ENCODE measurements at regions not wholly inside any gene's neighbourhood (a gene's known extent, or its start where the extent isn't known, plus 50 kb on each side); places are given as distances from the start of the nearest gene placed in this dataset.

GRCh38 chr3:174442302-174442682, 416.8 kb upstream of the NAALADL2 start:
- ChIA-PET POLR2A (no interaction called here), CTCF (ENCODE audit: unreplicated experiment) (no interaction called here)
- peak overlapping the region; percentile 90; the same call in 1 of the 2 replicates for H2AFZ ChIP-seq (ENCODE audit: low read length)

GRCh38 chr3:174444391-174444790, 414.7 kb upstream of the NAALADL2 start:
- no peaks in the 10 kb centered on the region for H3K36me3 ChIP-seq (ENCODE audit: insufficient read depth, low read length)
- no peaks in the 10 kb centered on the region for H3K79me2 ChIP-seq (ENCODE audit: insufficient read depth, low read depth, low read length)
- no peak for TF ChIP-seq EZH2phosphoT487 (IDR thresholded peaks at IDR 0.05; ENCODE audit: borderline replicate concordance, low read depth, low read length)
- no peak for TF ChIP-seq CTCF (conservative IDR thresholded peaks at IDR 0.05; ENCODE audit: low read length)
- DNase-seq (ENCODE audit: low spot score) = no peak
- no peaks in the 10 kb centered on the region for H4K20me1 ChIP-seq (ENCODE audit: insufficient read depth, low read length)
- ChIA-PET CTCF (ENCODE audit: unreplicated experiment) (no interaction called here), POLR2A (no interaction called here)
- no peak overlapping the region for H2AFZ ChIP-seq (ENCODE audit: low read length)
- intact Hi-C loops (cut with micrococcal nuclease; ENCODE audit: unreplicated experiment) = no loop called here
- peaks cover 11% of the 10 kb centered on the region for H3K4me1 ChIP-seq (ENCODE audit: insufficient read depth, low read length, poor library complexity, severe bottlenecking)
- no peak overlapping the region for H3K4me2 ChIP-seq (ENCODE audit: low read length)
- no peak overlapping the region for H3K4me3 ChIP-seq (ENCODE audit: low read depth, low read length, poor library complexity, severe bottlenecking)
- H3K27ac ChIP-seq (ENCODE audit: low read depth, low read length, poor library complexity, severe bottlenecking) = no peak overlapping the region
- no peaks in the 10 kb centered on the region for H3K9me2 ChIP-seq (ENCODE audit: insufficient read depth, low read length)
- H3K9me3 ChIP-seq (ENCODE audit: low read length) = no peaks in the 10 kb centered on the region
- BruUV-seq (replicated peaks) = no TSS peak

More at GRCh38 chr3:174442302-174442682, 416.8 kb upstream of the NAALADL2 start:
- Histone ChIP-seq H3K27ac (ENCODE audit: low read depth, low read length, poor library complexity, severe bottlenecking) (no peak overlapping the region), H4K20me1 (ENCODE audit: insufficient read depth, low read length) (no peaks in the 10 kb centered on the region), H3K79me2 (ENCODE audit: insufficient read depth, low read depth, low read length) (no peaks in the 10 kb centered on the region), H3K9me2 (ENCODE audit: insufficient read depth, low read length) (no peaks in the 10 kb centered on the region), H3K4me3 (ENCODE audit: low read depth, low read length, poor library complexity, severe bottlenecking) (peak overlapping the region; percentile 77), H3K9me3 (ENCODE audit: low read length) (no peaks in the 10 kb centered on the region), H3K4me1 (ENCODE audit: insufficient read depth, low read length, poor library complexity, severe bottlenecking) (peaks cover 11% of the 10 kb centered on the region), H3K36me3 (ENCODE audit: insufficient read depth, low read length) (no peaks in the 10 kb centered on the region), H3K4me2 (ENCODE audit: low read length) (peak overlapping the region; percentile 82)
- no TSS peak for BruUV-seq (replicated peaks)
- intact Hi-C loops (cut with micrococcal nuclease; ENCODE audit: unreplicated experiment) = no loop called here
- no peak for DNase-seq (ENCODE audit: low spot score)
- TF ChIP-seq CTCF (conservative IDR thresholded peaks at IDR 0.05; ENCODE audit: low read length) (no peak), EZH2phosphoT487 (IDR thresholded peaks at IDR 0.05; ENCODE audit: borderline replicate concordance, low read depth, low read length) (no peak)

- BruUV-seq (replicated peaks) = no TSS peak
- H3K4me3 ChIP-seq (ENCODE audit: low read depth, low read length, poor library complexity, severe bottlenecking) = no peak overlapping the region
- H3K79me2 ChIP-seq (ENCODE audit: insufficient read depth, low read depth, low read length) = no peaks in the 10 kb centered on the region
- H3K36me3 ChIP-seq (ENCODE audit: insufficient read depth, low read length) = no peaks in the 10 kb centered on the region
- H4K20me1 ChIP-seq (ENCODE audit: insufficient read depth, low read length) = no peaks in the 10 kb centered on the region
- no peaks in the 10 kb centered on the region for H3K9me3 ChIP-seq (ENCODE audit: low read length)
- ChIA-PET CTCF (ENCODE audit: unreplicated experiment) (no interaction called here), POLR2A (interaction anchor here (0.7 kb wide), 1 partner anchor 1734 kb away, joined by 4 read pairs; no protein-coding TSS in a partner anchor)
- H3K9me2 ChIP-seq (ENCODE audit: insufficient read depth, low read length) = no peaks in the 10 kb centered on the region
- H3K4me1 ChIP-seq (ENCODE audit: insufficient read depth, low read length, poor library complexity, severe bottlenecking) = no peaks in the 10 kb centered on the region
- H3K4me2 ChIP-seq (ENCODE audit: low read length) = no peak overlapping the region
- intact Hi-C loops (cut with micrococcal nuclease; ENCODE audit: unreplicated experiment) = no loop called here
- DNase-seq (ENCODE audit: low spot score) = no peak
- H3K27ac ChIP-seq (ENCODE audit: low read depth, low read length, poor library complexity, severe bottlenecking) = no peak overlapping the region
- no peak for TF ChIP-seq CTCF (conservative IDR thresholded peaks at IDR 0.05; ENCODE audit: low read length)
- TF ChIP-seq EZH2phosphoT487 (IDR thresholded peaks at IDR 0.05; ENCODE audit: borderline replicate concordance, low read depth, low read length) = no peak
- no peak overlapping the region for H2AFZ ChIP-seq (ENCODE audit: low read length)
Measured at GRCh38 chr3:174457758-174458157, 401.4 kb upstream of the NAALADL2 start.
